SH-SY5Y (cell line): ENCODE measurements at regions not wholly inside any gene's neighbourhood (a gene's known extent, or its start where the extent isn't known, plus 50 kb on each side); places are given as distances from the start of the nearest gene placed in this dataset.

Source experiments
- GATA2 ChIP-seq: IDR thresholded peaks from 2 replicates; pipeline ENCODE4 v1.6.1; 2011; ENCODE audit warnings: mild to moderate bottlenecking, low read depth, low read length
- GATA3 ChIP-seq: IDR thresholded peaks from 2 replicates; pipeline ENCODE4 v1.6.1; 2011; ENCODE audit warnings: low read depth, mild to moderate bottlenecking, low read length, moderate library complexity

- TF ChIP-seq GATA2 = no peak
- no peak for TF ChIP-seq GATA3
Observed at GRCh38 chr7:23930312-23930711, 220.3 kb downstream of the STK31 start.
